ENCODE measurements at regions not wholly inside any gene's neighbourhood (a gene's known extent, or its start where the extent isn't known, plus 50 kb on each side); places are given as distances from the start of the nearest gene placed in this dataset.

- intact Hi-C loops (cut with DNase I), result no loop called here
- H3K27me3 ChIP-seq (ENCODE audit: control insufficient read depth, insufficient read depth, low read length), result no peaks in the 10 kb centered on the region
- H3K9ac ChIP-seq (ENCODE audit: low read length in 3 of 3), result no peak overlapping the region
- no peaks in the 10 kb centered on the region for H3K4me1 ChIP-seq (ENCODE audit: control insufficient read depth in 2 of 3, insufficient read depth in 2 of 3, low read depth in 1 of 3, low read length in 3 of 3)
- H3K4me3 ChIP-seq (ENCODE audit: low read length in 3 of 3), result no peak overlapping the region
- no peaks in the 10 kb centered on the region for H3K36me3 ChIP-seq (ENCODE audit: control insufficient read depth in 2 of 3, insufficient read depth in 3 of 3, low read length in 3 of 3)
- TF ChIP-seq, protein P1, sequence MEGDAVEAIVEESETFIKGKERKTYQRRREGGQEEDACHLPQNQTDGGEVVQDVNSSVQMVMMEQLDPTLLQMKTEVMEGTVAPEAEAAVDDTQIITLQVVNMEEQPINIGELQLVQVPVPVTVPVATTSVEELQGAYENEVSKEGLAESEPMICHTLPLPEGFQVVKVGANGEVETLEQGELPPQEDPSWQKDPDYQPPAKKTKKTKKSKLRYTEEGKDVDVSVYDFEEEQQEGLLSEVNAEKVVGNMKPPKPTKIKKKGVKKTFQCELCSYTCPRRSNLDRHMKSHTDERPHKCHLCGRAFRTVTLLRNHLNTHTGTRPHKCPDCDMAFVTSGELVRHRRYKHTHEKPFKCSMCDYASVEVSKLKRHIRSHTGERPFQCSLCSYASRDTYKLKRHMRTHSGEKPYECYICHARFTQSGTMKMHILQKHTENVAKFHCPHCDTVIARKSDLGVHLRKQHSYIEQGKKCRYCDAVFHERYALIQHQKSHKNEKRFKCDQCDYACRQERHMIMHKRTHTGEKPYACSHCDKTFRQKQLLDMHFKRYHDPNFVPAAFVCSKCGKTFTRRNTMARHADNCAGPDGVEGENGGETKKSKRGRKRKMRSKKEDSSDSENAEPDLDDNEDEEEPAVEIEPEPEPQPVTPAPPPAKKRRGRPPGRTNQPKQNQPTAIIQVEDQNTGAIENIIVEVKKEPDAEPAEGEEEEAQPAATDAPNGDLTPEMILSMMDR (IDR thresholded peaks at IDR 0.05; ENCODE audit: borderline replicate concordance, extremely low read depth, insufficient read depth), result no peak
- H3K27ac ChIP-seq (ENCODE audit: low read depth in 2 of 2, low read length in 2 of 2), result no peak overlapping the region
- FAIRE-seq (no peak), DNase-seq (no peak)
- no peaks in the 10 kb centered on the region for H3K9me3 ChIP-seq (ENCODE audit: control insufficient read depth in 2 of 3, insufficient read depth in 1 of 3, low read length in 3 of 3)
These were observed 571.2 kb downstream of the ARAP2 start for GRCh38 chr4:35673137-35673536.

DNA sequence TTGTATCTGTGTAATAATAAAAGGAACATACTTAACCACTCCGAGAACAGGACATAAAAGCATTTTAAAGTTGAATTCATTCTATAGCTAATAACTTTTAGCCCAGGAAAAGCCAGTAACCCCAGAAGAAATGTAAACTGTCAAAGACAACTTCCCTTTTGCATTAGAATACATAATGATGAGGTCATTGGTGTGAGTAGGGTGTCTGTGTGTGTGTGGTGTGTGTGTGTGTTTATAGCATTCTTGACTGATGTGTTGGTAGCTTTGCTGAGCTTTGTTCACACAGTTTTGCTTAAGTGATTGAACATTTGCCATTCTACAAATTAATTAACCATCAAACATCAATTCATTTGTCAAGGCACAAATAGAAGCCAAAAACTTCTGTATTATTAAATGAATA, 559.6 kb downstream of the ARAP2 start:
- TF ChIP-seq, protein P1 (IDR thresholded peaks at IDR 0.05; ENCODE audit: borderline replicate concordance, extremely low read depth, insufficient read depth), result no peak
- no peak for DNase-seq
- Histone ChIP-seq H3K9me3 (ENCODE audit: control insufficient read depth in 2 of 3, insufficient read depth in 1 of 3, low read length in 3 of 3) (no peaks in the 10 kb centered on the region), H3K9ac (ENCODE audit: low read length in 3 of 3) (no peak overlapping the region), H3K4me1 (ENCODE audit: control insufficient read depth in 2 of 3, insufficient read depth in 2 of 3, low read depth in 1 of 3, low read length in 3 of 3) (no peaks in the 10 kb centered on the region), H3K27me3 (ENCODE audit: control insufficient read depth, insufficient read depth, low read length) (no peaks in the 10 kb centered on the region), H3K4me3 (ENCODE audit: low read length in 3 of 3) (no peak overlapping the region), H3K36me3 (ENCODE audit: control insufficient read depth in 2 of 3, insufficient read depth in 3 of 3, low read length in 3 of 3) (no peaks in the 10 kb centered on the region), H3K27ac (ENCODE audit: low read depth in 2 of 2, low read length in 2 of 2) (no peak overlapping the region)
- intact Hi-C loops (cut with DNase I), result no loop called here
- no peak for FAIRE-seq

DNA sequence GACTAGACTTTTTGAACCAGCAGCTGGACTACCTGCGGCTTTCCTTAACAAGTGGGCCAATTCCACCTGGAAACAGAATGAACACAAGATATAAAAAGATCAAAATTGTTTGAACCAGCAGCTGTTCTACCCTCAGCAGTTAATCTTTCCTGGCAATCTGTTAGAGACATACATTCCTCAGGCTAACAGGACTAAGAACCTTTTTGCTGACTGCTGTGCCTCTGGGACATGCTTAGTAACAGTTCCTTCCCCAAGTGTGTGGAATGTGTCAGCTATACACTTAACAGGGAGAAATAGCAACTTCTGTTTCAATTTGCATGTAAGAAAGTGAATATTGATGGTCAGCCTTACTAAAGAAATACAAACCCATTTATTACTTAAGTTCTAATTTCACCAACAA, 554.4 kb downstream of the ARAP2 start:
- H3K9ac ChIP-seq (ENCODE audit: low read length in 3 of 3), result no peak overlapping the region
- H3K27ac ChIP-seq (ENCODE audit: low read depth in 2 of 2, low read length in 2 of 2), result no peak overlapping the region
- H3K9me3 ChIP-seq (ENCODE audit: control insufficient read depth in 2 of 3, insufficient read depth in 1 of 3, low read length in 3 of 3), result no peaks in the 10 kb centered on the region
- no peak overlapping the region for H3K4me3 ChIP-seq (ENCODE audit: low read length in 3 of 3)
- H3K36me3 ChIP-seq (ENCODE audit: control insufficient read depth in 2 of 3, insufficient read depth in 3 of 3, low read length in 3 of 3), result no peaks in the 10 kb centered on the region
- H3K4me1 ChIP-seq (ENCODE audit: control insufficient read depth in 2 of 3, insufficient read depth in 2 of 3, low read depth in 1 of 3, low read length in 3 of 3), result no peaks in the 10 kb centered on the region
- no peaks in the 10 kb centered on the region for H3K27me3 ChIP-seq (ENCODE audit: control insufficient read depth, insufficient read depth, low read length)
- intact Hi-C loops (cut with DNase I), result no loop called here
- DNase-seq (peak in 2 of 5 donors; percentile 8 to 31), FAIRE-seq (no peak)
- TF ChIP-seq, protein P1 (IDR thresholded peaks at IDR 0.05; ENCODE audit: borderline replicate concordance, extremely low read depth, insufficient read depth), result no peak

DNA sequence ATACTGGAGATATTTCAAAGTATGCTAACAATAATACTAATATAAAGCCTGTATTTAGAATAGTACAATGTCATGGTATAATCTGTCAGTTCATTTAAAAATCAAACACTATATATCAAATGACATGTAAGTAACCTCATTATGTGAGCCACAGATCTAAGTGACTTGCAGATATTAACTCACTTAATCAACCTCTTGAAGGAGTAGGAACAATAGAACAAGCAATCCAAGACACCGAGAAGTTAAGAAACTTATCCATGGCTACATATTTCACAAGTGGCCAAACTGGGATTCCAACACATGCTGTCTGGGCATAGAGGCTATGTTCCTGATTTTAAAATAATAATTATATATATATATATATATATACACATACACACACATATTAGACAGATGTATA, 554.0 kb downstream of the ARAP2 start:
- Histone ChIP-seq H3K36me3 (ENCODE audit: control insufficient read depth in 2 of 3, insufficient read depth in 3 of 3, low read length in 3 of 3) (no peaks in the 10 kb centered on the region), H3K4me3 (ENCODE audit: low read length in 3 of 3) (no peak overlapping the region), H3K9me3 (ENCODE audit: control insufficient read depth in 2 of 3, insufficient read depth in 1 of 3, low read length in 3 of 3) (no peaks in the 10 kb centered on the region), H3K27ac (ENCODE audit: low read depth in 2 of 2, low read length in 2 of 2) (no peak overlapping the region), H3K27me3 (ENCODE audit: control insufficient read depth, insufficient read depth, low read length) (no peaks in the 10 kb centered on the region), H3K9ac (ENCODE audit: low read length in 3 of 3) (no peak overlapping the region), H3K4me1 (ENCODE audit: control insufficient read depth in 2 of 3, insufficient read depth in 2 of 3, low read depth in 1 of 3, low read length in 3 of 3) (no peaks in the 10 kb centered on the region)
- TF ChIP-seq, protein P1 (IDR thresholded peaks at IDR 0.05; ENCODE audit: borderline replicate concordance, extremely low read depth, insufficient read depth), result no peak
- no peak for FAIRE-seq
- no peak for DNase-seq
- intact Hi-C loops (cut with DNase I), result no loop called here

Measured in kidney (tissue), 13 donors.